Esophagus muscularis mucosa (tissue), 3 donors: ENCODE measurements at regions not wholly inside any gene's neighbourhood (a gene's known extent, or its start where the extent isn't known, plus 50 kb on each side); places are given as distances from the start of the nearest gene placed in this dataset.

Source experiments
- POLR2A ChIP-seq: fragments of 450-650 bp; IDR thresholded peaks from one replicate; pipeline ENCODE4 v1.6.1; 2017; ENCODE audit warnings: antibody characterized with exemption, moderate library complexity, mild to moderate bottlenecking, low read depth
- POLR2AphosphoS5 ChIP-seq, 2 donors: sonication (generic); formaldehyde crosslinking; IDR thresholded peaks; one replicate each; pipeline ENCODE4 v1.6.1; 2017; ENCODE audit warnings: antibody characterized with exemption in 2 of 2
- TF ChIP-seq, protein P1 (sequence below), 3 experiments: fragments of 200-600 bp in 2 of 3; fragments of 450-650 bp in 1 of 3; sonication (generic) in 2 of 3; IDR thresholded peaks; one replicate each; pipeline ENCODE4 v1.5.1; 2017 to 2019; ENCODE audit warnings: antibody characterized with exemption in 3 of 3, mild to moderate bottlenecking in 2 of 3, moderate library complexity in 1 of 3

- TF ChIP-seq, protein P1, sequence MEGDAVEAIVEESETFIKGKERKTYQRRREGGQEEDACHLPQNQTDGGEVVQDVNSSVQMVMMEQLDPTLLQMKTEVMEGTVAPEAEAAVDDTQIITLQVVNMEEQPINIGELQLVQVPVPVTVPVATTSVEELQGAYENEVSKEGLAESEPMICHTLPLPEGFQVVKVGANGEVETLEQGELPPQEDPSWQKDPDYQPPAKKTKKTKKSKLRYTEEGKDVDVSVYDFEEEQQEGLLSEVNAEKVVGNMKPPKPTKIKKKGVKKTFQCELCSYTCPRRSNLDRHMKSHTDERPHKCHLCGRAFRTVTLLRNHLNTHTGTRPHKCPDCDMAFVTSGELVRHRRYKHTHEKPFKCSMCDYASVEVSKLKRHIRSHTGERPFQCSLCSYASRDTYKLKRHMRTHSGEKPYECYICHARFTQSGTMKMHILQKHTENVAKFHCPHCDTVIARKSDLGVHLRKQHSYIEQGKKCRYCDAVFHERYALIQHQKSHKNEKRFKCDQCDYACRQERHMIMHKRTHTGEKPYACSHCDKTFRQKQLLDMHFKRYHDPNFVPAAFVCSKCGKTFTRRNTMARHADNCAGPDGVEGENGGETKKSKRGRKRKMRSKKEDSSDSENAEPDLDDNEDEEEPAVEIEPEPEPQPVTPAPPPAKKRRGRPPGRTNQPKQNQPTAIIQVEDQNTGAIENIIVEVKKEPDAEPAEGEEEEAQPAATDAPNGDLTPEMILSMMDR (IDR thresholded peaks at IDR 0.05), result no peak
- TF ChIP-seq POLR2A (no peak), POLR2AphosphoS5 (IDR thresholded peaks at IDR 0.05) (no peak)
Observed at GRCh38 chr2:176573612-176574483, 304.6 kb downstream of the MTX2 start.
